B cell (primary cell): ENCODE measurements at regions not wholly inside any gene's neighbourhood (a gene's known extent, or its start where the extent isn't known, plus 50 kb on each side); places are given as distances from the start of the nearest gene placed in this dataset.

ENCODE experiments used
- EZH2 ChIP-seq: IDR thresholded peaks from 2 replicates; pipeline ENCODE4 v1.6.1; 2012; ENCODE audit warnings: borderline replicate concordance, low read depth, mild to moderate bottlenecking, moderate library complexity, low read length; ENCODE audit not compliant: insufficient read depth, poor library complexity, severe bottlenecking
- TF ChIP-seq, protein P1 (sequence below): fragments of 200-600 bp; IDR thresholded peaks from one replicate; pipeline ENCODE4 v1.8.0; 2022; ENCODE audit warnings: antibody characterized with exemption, mild to moderate bottlenecking

DNA sequence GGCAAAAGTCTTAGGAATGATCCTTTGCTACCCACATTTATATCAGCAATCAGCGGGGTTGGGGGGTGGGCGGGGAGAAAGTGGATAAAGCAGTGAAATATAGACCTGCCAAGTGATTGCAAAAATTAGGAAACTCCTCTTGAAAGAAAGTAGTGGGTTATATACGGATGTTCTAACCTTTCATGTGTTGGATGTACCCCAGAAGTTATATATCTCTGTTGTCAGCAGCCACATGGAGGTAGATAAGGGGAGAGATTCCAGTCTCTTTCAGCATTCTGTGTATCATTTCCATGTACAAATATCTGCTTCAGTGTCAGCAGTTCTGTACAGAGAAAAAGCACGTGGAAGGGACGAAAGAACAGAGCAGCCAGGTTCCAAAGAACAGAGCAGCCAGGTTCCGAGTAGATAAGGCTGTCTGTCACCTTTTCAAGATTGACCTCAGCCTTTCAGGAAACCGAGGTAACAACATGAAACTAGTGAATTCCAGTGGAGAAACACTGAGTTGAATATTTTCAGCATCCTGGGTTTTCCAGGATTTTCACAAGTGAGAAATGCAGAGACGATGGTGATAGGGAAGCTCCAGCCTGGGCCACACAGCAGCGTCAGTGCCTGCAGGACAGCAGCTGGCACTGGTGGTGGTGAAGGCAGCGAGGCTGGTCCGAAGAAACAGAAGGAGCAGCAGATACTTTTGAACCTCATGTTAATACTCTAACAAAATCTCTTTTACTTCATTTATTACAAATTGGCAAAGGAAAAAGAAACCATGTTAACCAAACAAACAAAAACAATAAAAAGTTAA is 212.3 kb downstream of the C7orf25 start:
- TF ChIP-seq, protein P1, sequence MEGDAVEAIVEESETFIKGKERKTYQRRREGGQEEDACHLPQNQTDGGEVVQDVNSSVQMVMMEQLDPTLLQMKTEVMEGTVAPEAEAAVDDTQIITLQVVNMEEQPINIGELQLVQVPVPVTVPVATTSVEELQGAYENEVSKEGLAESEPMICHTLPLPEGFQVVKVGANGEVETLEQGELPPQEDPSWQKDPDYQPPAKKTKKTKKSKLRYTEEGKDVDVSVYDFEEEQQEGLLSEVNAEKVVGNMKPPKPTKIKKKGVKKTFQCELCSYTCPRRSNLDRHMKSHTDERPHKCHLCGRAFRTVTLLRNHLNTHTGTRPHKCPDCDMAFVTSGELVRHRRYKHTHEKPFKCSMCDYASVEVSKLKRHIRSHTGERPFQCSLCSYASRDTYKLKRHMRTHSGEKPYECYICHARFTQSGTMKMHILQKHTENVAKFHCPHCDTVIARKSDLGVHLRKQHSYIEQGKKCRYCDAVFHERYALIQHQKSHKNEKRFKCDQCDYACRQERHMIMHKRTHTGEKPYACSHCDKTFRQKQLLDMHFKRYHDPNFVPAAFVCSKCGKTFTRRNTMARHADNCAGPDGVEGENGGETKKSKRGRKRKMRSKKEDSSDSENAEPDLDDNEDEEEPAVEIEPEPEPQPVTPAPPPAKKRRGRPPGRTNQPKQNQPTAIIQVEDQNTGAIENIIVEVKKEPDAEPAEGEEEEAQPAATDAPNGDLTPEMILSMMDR, result no peak
- no peak for TF ChIP-seq EZH2
